Colonic mucosa (tissue), 4 donors: ENCODE measurements at regions not wholly inside any gene's neighbourhood (a gene's known extent, or its start where the extent isn't known, plus 50 kb on each side); places are given as distances from the start of the nearest gene placed in this dataset.
"Not testable (repeated sequence)": the region's sequence is repeated elsewhere in the genome, so short reads cannot be mapped to it uniquely, and the experiment has no call there.

Source experiments
- DNase-seq: peaks from one replicate; pipeline ENCODE4 v3.0.0-alpha.2; 2020
- H3K27ac ChIP-seq: fragments of 200-600 bp; one replicate; pipeline ENCODE4 v1.8.0; 2021
- H3K27me3 ChIP-seq: fragments of 200-600 bp; one replicate; pipeline ENCODE4 v1.8.0; 2021
- H3K36me3 ChIP-seq: fragments of 200-600 bp; one replicate; pipeline ENCODE4 v1.8.0; 2021
- H3K4me1 ChIP-seq: fragments of 200-600 bp; one replicate; pipeline ENCODE4 v1.8.0; 2021; ENCODE audit warnings: mild to moderate bottlenecking
- H3K4me3 ChIP-seq: fragments of 200-600 bp; one replicate; pipeline ENCODE4 v1.8.0; 2021
- H3K9ac ChIP-seq, 2 donors: one replicate each; pipeline ENCODE4 v1.7.0; 2013; ENCODE audit warnings: control low read depth in 2 of 2, low read depth in 2 of 2, low read length in 2 of 2
- H3K9me3 ChIP-seq: fragments of 200-600 bp; one replicate; pipeline ENCODE4 v1.8.0; 2021
- intact Hi-C: fragments of 100-400 bp; cut with DNase I; formaldehyde crosslinking; loops from one replicate; pipeline ENCODE4 v1.14.1; 2022
- TF ChIP-seq, protein P1 (sequence below): fragments of 200-600 bp; IDR thresholded peaks from one replicate; pipeline ENCODE4 v1.8.0; 2022; ENCODE audit warnings: antibody characterized with exemption, mild to moderate bottlenecking
- donor health status: healthy.
- donor health status: DM: no; HTN: no; CAD: no.
- donor health status: DM: no; HTN: no; CAD: no.

DNA sequence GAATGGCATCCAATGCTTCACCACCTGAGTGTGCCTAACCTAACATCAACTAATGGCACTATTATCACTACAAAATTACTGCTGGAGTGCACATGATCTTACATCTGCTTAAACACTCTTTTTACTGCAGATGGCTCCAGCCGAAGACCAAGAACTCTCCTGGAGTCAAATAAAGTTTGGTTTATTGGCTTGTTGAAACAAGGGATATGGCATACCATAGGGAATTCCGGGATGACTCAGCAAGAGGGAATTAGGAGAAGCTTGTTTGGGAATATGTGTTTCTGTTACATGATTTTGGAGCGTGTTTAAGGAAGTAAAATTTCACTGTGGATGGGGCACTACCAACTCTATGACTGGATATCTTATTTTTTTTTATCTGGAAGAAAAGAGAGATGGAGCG is 872.6 kb downstream of the DTWD2 start:
- Histone ChIP-seq H3K27me3 (no peaks in the 10 kb centered on the region), H3K27ac (no peak overlapping the region), H3K4me3 (no peak overlapping the region), H3K9ac (no peak overlapping the region), H3K36me3 (no peaks in the 10 kb centered on the region), H3K4me1 (no peaks in the 10 kb centered on the region), H3K9me3 (no peaks in the 10 kb centered on the region)
- TF ChIP-seq, protein P1, sequence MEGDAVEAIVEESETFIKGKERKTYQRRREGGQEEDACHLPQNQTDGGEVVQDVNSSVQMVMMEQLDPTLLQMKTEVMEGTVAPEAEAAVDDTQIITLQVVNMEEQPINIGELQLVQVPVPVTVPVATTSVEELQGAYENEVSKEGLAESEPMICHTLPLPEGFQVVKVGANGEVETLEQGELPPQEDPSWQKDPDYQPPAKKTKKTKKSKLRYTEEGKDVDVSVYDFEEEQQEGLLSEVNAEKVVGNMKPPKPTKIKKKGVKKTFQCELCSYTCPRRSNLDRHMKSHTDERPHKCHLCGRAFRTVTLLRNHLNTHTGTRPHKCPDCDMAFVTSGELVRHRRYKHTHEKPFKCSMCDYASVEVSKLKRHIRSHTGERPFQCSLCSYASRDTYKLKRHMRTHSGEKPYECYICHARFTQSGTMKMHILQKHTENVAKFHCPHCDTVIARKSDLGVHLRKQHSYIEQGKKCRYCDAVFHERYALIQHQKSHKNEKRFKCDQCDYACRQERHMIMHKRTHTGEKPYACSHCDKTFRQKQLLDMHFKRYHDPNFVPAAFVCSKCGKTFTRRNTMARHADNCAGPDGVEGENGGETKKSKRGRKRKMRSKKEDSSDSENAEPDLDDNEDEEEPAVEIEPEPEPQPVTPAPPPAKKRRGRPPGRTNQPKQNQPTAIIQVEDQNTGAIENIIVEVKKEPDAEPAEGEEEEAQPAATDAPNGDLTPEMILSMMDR: no peak
- no peak for DNase-seq
- intact Hi-C loops: no loop called here

DNA sequence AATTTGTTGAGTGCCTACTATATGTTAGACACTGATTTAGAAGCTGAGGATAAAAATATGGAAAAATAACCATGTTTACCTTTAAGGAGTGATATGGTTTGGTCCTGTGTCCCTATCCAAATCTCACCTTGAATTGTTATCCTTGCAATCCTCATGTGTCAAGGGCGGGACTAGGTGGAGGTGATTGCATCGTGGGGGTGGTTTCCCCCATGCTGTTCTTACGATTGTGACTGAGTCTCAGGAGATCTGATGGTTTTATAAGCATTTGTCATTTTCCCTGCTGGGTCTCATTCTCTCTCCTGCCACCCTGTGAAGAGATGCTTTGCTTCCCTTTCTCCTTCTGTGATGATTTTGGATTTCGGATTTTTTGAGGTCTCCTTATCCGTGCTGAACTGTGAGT is 876.4 kb downstream of the DTWD2 start:
- Histone ChIP-seq H3K9me3 (no peaks in the 10 kb centered on the region), H3K4me1 (no peaks in the 10 kb centered on the region), H3K36me3 (no peaks in the 10 kb centered on the region), H3K27me3 (no peaks in the 10 kb centered on the region), H3K4me3 (no peak overlapping the region), H3K27ac (no peak overlapping the region), H3K9ac (no peak overlapping the region)
- TF ChIP-seq, protein P1: no peak
- DNase-seq: no peak
- intact Hi-C loops: no loop called here

DNA sequence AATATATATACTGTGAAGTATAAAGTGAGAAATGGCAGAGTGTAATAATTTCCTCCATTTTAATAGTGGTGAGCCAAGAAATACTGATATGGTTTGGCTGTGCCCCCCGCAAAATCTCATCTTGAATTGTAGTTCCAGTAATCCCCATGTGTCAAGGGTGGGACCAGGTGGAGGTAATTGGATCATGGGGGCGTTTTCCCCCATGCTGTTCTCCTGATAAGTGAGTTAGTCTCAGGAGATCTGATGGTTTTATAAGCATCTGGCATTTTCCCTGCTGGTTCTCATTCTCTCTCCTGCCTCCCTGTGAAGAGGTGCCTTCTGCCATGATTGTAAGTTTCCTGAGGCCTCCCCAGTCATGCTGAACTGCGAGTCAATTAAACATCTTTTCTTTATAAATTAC is 881.1 kb downstream of the DTWD2 start:
- H3K27me3 ChIP-seq, H3K4me1 ChIP-seq, intact Hi-C loops: not testable (repeated sequence)

DNA sequence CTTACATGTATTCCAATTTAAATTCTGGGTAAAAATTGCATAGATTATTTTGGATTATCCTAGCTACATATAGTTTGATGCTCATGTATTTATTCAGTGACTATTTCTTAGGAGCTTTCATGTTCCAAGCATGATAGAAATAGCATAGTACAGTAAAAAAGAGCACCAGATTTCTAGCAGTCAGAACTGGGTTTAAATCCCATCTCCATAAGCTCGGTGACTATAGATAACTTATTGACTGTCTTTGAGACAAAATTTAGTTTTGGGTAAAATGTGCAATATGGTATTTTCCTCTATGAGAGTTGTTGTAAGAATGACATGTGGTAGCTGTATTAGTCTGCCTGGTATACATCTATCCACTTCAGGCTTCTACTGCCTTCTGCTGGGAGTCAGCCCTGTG is 889.6 kb downstream of the DTWD2 start:
- intact Hi-C loops: no loop called here
- TF ChIP-seq, protein P1: no peak
- H3K4me3 ChIP-seq: no peak overlapping the region
- DNase-seq: no peak
- no peaks in the 10 kb centered on the region for H3K36me3 ChIP-seq
- no peak overlapping the region for H3K9ac ChIP-seq
- no peaks in the 10 kb centered on the region for H3K4me1 ChIP-seq
- H3K27ac ChIP-seq: no peak overlapping the region
- H3K9me3 ChIP-seq: no peaks in the 10 kb centered on the region
- no peaks in the 10 kb centered on the region for H3K27me3 ChIP-seq

More for the DNA sequence above, 881.1 kb downstream of the DTWD2 start:
- not testable (repeated sequence) for H3K27ac ChIP-seq, H3K36me3 ChIP-seq, DNase-seq, H3K4me3 ChIP-seq, H3K9ac ChIP-seq, H3K9me3 ChIP-seq

DNA sequence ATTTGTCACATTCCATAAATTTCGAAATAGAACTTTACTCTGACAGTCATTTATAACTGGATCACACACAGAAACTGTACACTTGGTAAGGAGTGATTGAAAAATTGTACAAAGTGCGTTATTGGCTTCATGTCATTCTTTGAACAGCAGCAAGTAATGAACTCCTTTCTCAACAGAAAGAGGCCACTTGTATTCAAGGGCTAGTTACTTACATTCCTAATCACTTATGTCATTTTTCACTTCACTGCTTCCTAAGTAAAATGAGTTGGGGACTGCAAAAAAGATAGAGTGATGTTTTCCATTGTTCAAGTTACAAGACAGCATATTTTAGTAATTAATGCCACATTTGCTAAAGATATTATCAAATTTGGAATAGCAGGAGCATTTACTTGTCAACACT is 893.2 kb downstream of the DTWD2 start:
- no peak for DNase-seq
- intact Hi-C loops: no loop called here
- Histone ChIP-seq H3K27me3 (no peaks in the 10 kb centered on the region), H3K4me3 (no peak overlapping the region), H3K36me3 (no peaks in the 10 kb centered on the region), H3K4me1 (no peaks in the 10 kb centered on the region), H3K27ac (no peak overlapping the region), H3K9me3 (no peaks in the 10 kb centered on the region), H3K9ac (no peak overlapping the region)
- TF ChIP-seq, protein P1: no peak

DNA sequence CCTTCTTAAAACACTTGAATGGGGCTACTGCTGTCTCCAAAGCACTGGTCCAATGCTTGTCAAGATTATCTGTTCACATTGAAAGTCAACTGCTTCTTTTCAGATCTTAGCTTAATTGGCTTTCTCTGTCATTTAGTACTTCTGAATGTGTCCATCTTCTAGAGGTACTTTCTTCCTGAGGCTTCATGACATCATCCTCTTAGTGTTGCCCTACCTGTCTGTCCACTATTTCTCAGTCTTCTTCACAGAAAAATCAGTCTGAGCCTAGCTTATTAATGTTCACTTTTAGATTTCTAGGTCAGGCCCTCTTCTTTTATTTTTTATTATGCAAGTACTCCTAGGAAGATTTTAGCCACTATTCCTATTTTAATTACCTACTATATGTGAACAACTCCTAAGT is 899.9 kb downstream of the DTWD2 start:
- Histone ChIP-seq H3K9me3 (no peaks in the 10 kb centered on the region), H3K9ac (no peak overlapping the region), H3K36me3 (no peaks in the 10 kb centered on the region), H3K27ac (no peak overlapping the region), H3K4me3 (no peak overlapping the region), H3K27me3 (no peaks in the 10 kb centered on the region), H3K4me1 (no peaks in the 10 kb centered on the region)
- TF ChIP-seq, protein P1: no peak
- no peak for DNase-seq
- intact Hi-C loops: no loop called here
